Tibial artery (tissue), 4 donors: ENCODE measurements at regions not wholly inside any gene's neighbourhood (a gene's known extent, or its start where the extent isn't known, plus 50 kb on each side); places are given as distances from the start of the nearest gene placed in this dataset.

ENCODE experiments used
- DNase-seq, 2 donors: peaks; one replicate each; pipeline ENCODE4 v3.0.0-alpha.2; 2019
- H3K27ac ChIP-seq, 2 donors: fragments of 200-600 bp; sonication (generic) in 1 of 2; 1 replicate in 1 of 2; 2 replicates in 1 of 2; pipeline ENCODE4 v1.5.1; 2018 to 2019; ENCODE audit warnings: mild to moderate bottlenecking in 1 of 2
- H3K27me3 ChIP-seq, 2 donors: fragments of 200-600 bp; sonication (generic) in 1 of 2; one replicate each; pipeline versions ENCODE4 v1.5.1 to v1.6.0; 2016 to 2019
- H3K36me3 ChIP-seq, 3 donors: fragments of 200-600 bp; sonication (generic) in 2 of 3; one replicate each; pipeline ENCODE4 v1.5.1; 2016 to 2019; ENCODE audit warnings: mild to moderate bottlenecking in 2 of 3
- H3K4me1 ChIP-seq, 4 donors: fragments of 200-600 bp; sonication (generic) in 2 of 4; 1 replicate in 3 of 4; 2 replicates in 1 of 4; pipeline ENCODE4 v1.5.1; 2016 to 2019
- H3K4me3 ChIP-seq, 2 donors: fragments of 200-600 bp; sonication (generic) in 1 of 2; 1 replicate in 1 of 2; 2 replicates in 1 of 2; pipeline ENCODE4 v1.5.1; 2018 to 2019; ENCODE audit warnings: mild to moderate bottlenecking in 2 of 2
- H3K9me3 ChIP-seq, 3 donors: fragments of 200-600 bp; sonication (generic) in 1 of 3; one replicate each; pipeline ENCODE4 v1.5.1; 2016 to 2019
- CTCF ChIP-seq, 2 experiments: fragments of 200-600 bp in 1 of 2; fragments of 450-650 bp in 1 of 2; IDR thresholded peaks; one replicate each; pipeline ENCODE4 v1.5.1; 2017 to 2019; ENCODE audit warnings: antibody characterized with exemption in 2 of 2, mild to moderate bottlenecking in 1 of 2, moderate library complexity in 1 of 2
- intact Hi-C: fragments of 100-400 bp; cut with DNase I; formaldehyde crosslinking; loops from one replicate; pipeline ENCODE4 v1.15.0; 2023; ENCODE audit warnings: low total_unique reads

GRCh38 chr10:104527013-104527412 lies 114.1 kb upstream of the SORCS3 start:
- Histone ChIP-seq H3K4me3 (no peak overlapping the region), H3K27ac (no peak overlapping the region), H3K27me3 (no peaks in the 10 kb centered on the region), H3K36me3 (no peaks in the 10 kb centered on the region), H3K9me3 (no peaks in the 10 kb centered on the region), H3K4me1 (no peaks in the 10 kb centered on the region)
- no peak for DNase-seq
- intact Hi-C loops: no loop called here
- no peak for TF ChIP-seq CTCF (IDR thresholded peaks at IDR 0.05)

- Histone ChIP-seq H3K27me3 (no peaks in the 10 kb centered on the region), H3K4me1 (no peaks in the 10 kb centered on the region), H3K9me3 (no peaks in the 10 kb centered on the region), H3K27ac (no peak overlapping the region), H3K4me3 (no peak overlapping the region), H3K36me3 (no peaks in the 10 kb centered on the region)
- intact Hi-C loops: no loop called here
- TF ChIP-seq CTCF (IDR thresholded peaks at IDR 0.05): no peak
- DNase-seq: no peak
These were observed 100.9 kb upstream of the SORCS3 start for GRCh38 chr10:104540181-104540580.

GRCh38 chr10:104541820-104542219 lies 99.3 kb upstream of the SORCS3 start:
- H3K4me1 ChIP-seq: no peaks in the 10 kb centered on the region
- no peak for TF ChIP-seq CTCF (IDR thresholded peaks at IDR 0.05)
- H3K27ac ChIP-seq: no peak overlapping the region
- DNase-seq: no peak
- no peak overlapping the region for H3K4me3 ChIP-seq
- intact Hi-C loops: no loop called here
- no peaks in the 10 kb centered on the region for H3K27me3 ChIP-seq
- no peaks in the 10 kb centered on the region for H3K36me3 ChIP-seq
- no peaks in the 10 kb centered on the region for H3K9me3 ChIP-seq

GRCh38 chr10:104546336-104546735 lies 94.8 kb upstream of the SORCS3 start:
- no peak for DNase-seq
- no peak for TF ChIP-seq CTCF (IDR thresholded peaks at IDR 0.05)
- Histone ChIP-seq H3K36me3 (no peaks in the 10 kb centered on the region), H3K27me3 (no peaks in the 10 kb centered on the region), H3K4me1 (no peaks in the 10 kb centered on the region), H3K27ac (no peak overlapping the region), H3K4me3 (no peak overlapping the region), H3K9me3 (no peaks in the 10 kb centered on the region)
- intact Hi-C loops: no loop called here

- H3K4me3 ChIP-seq: no peak overlapping the region
- H3K27me3 ChIP-seq: no peaks in the 10 kb centered on the region
- DNase-seq: no peak
- no peak overlapping the region for H3K27ac ChIP-seq
- H3K9me3 ChIP-seq: no peaks in the 10 kb centered on the region
- H3K36me3 ChIP-seq: no peaks in the 10 kb centered on the region
- no peak for TF ChIP-seq CTCF (IDR thresholded peaks at IDR 0.05)
- intact Hi-C loops: no loop called here
- H3K4me1 ChIP-seq: no peaks in the 10 kb centered on the region
These were observed 94.3 kb upstream of the SORCS3 start for GRCh38 chr10:104546756-104547155.

- H3K27me3 ChIP-seq: no peaks in the 10 kb centered on the region
- no peaks in the 10 kb centered on the region for H3K36me3 ChIP-seq
- no peak for DNase-seq
- H3K9me3 ChIP-seq: no peaks in the 10 kb centered on the region
- no peak overlapping the region for H3K27ac ChIP-seq
- no peak for TF ChIP-seq CTCF (IDR thresholded peaks at IDR 0.05)
- H3K4me1 ChIP-seq: no peaks in the 10 kb centered on the region
- H3K4me3 ChIP-seq: no peak overlapping the region
- intact Hi-C loops: no loop called here
These were observed 93.0 kb upstream of the SORCS3 start for GRCh38 chr10:104548090-104548489.
